ENCODE measurements at regions not wholly inside any gene's neighbourhood (a gene's known extent, or its start where the extent isn't known, plus 50 kb on each side); places are given as distances from the start of the nearest gene placed in this dataset.

DNA sequence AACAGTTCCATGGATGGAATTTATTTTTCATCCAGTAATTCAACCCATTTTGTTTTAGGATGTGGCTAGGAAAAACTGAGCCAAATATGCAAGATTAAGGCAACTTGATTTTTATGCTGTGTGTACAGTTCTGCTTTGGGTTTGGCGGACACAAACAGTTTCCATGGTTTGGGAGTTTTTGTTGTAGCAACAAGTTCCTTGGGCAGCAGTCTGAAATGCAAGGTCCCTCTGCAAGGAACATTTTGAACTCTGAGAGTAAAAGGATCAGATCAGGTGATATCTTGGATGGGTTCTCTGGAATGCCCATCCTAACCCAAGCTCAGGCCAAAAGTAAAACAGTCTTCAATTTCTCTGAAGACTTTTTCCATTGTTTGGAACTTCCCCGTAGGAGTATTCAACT lies 161.2 kb downstream of the TMX1 start:
- Histone ChIP-seq H3K9ac (ENCODE audit: insufficient read depth, low read depth, low read length) (no peak overlapping the region), H3K27ac (ENCODE audit: extremely low read length, insufficient read depth, low read length) (no peak overlapping the region), H2AFZ (ENCODE audit: low read length) (no peak overlapping the region), H3K4me2 (ENCODE audit: low read depth, low read length) (no peak overlapping the region), H3K4me3 (replicated peaks in 1 of 3; ENCODE audit: insufficient read depth in 1 of 3, low read depth in 2 of 3, low read length in 3 of 3) (no peak overlapping the region), H3K4me1 (ENCODE audit: insufficient read depth, low read length) (0 out of 2 replicates have a peak, but pooled peaks cover 1% of the 10 kb centered on the region), H3K9me3 (ENCODE audit: low read length) (no peaks in the 10 kb centered on the region), H3K79me2 (ENCODE audit: insufficient read depth, low read length) (no peaks in the 10 kb centered on the region), H3K36me3 (replicated peaks in 1 of 2; ENCODE audit: control insufficient read depth in 1 of 2, insufficient read depth in 2 of 2, low read length in 2 of 2) (no peaks in the 10 kb centered on the region), H4K20me1 (ENCODE audit: insufficient read depth, low read length) (no peaks in the 10 kb centered on the region), H3K27me3 (ENCODE audit: control insufficient read depth in 1 of 2, insufficient read depth in 2 of 2, low read length in 2 of 2) (peaks cover 0 to 4% of the 10 kb centered on the region in 2 experiments; a peak in 2 of 5 replicates)
- 54% methylated on average over 2 of the region's 2 CpGs for WGBS (ENCODE audit: low lambda C conversion rate)
- intact Hi-C loops (cut with micrococcal nuclease; ENCODE audit: unreplicated experiment) (no loop called here), in situ Hi-C loops (cut with HindIII; ENCODE audit: extremely low pct_ligation_motif_present, low pct_unique_long_range_greater_than_20kb) (no loop called here)
- POLR2A ChIA-PET, result no interaction called here
- no peak for DNase-seq (ENCODE audit: low spot score)
- CTCF ChIA-PET (ENCODE audit: low intra/inter-chr PET ratio, low total read pairs), result no interaction called here
- FAIRE-seq, result no peak
- ATAC-seq, result no peak
- no TSS peak for BruUV-seq (replicated peaks)
- no peak for TF ChIP-seq ARID5B (CRISPR knock-in tag; IDR thresholded peaks at IDR 0.05)
- no peak for TF ChIP-seq SP4 (CRISPR knock-in tag; IDR thresholded peaks at IDR 0.05)
- TF ChIP-seq ZNF574 (CRISPR knock-in tag; IDR thresholded peaks at IDR 0.05), result no peak
- TF ChIP-seq ZFP91 (CRISPR knock-in tag; IDR thresholded peaks at IDR 0.05; ENCODE audit: borderline replicate concordance), result no peak
- TF ChIP-seq ZNF10 (CRISPR knock-in tag; IDR thresholded peaks at IDR 0.05; ENCODE audit: borderline replicate concordance, low read depth), result no peak
- TF ChIP-seq ZKSCAN1 (IDR thresholded peaks at IDR 0.05; ENCODE audit: low read length), result no peak
- no peak for TF ChIP-seq MAFF (IDR thresholded peaks at IDR 0.05; ENCODE audit: low read depth, low read length)
- TF ChIP-seq, protein P1, sequence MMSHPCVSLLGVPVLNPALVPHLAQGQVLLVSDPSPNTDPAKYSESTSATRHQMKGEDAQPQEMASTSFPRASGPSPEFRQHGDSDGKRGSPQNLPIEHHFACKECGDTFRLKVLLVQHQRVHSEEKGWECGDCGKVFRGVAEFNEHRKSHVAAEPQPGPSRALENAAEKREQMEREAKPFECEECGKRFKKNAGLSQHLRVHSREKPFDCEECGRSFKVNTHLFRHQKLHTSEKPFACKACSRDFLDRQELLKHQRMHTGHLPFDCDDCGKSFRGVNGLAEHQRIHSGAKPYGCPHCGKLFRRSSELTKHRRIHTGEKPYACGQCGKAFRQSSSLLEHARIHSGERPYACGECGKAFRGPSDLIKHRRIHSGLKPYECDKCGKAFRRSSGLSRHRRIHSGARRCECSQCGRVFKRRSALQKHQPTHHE (CRISPR knock-in tag; IDR thresholded peaks at IDR 0.05; ENCODE audit: borderline replicate concordance), result no peak
- TF ChIP-seq TARDBP (CRISPR knock-in tag; IDR thresholded peaks at IDR 0.05), result no peak
- no peak for TF ChIP-seq YEATS2 (CRISPR knock-in tag; IDR thresholded peaks at IDR 0.05; ENCODE audit: borderline replicate concordance)
- TF ChIP-seq ZFP36L1 (CRISPR knock-in tag; IDR thresholded peaks at IDR 0.05), result no peak
- no peak for TF ChIP-seq FOXP4 (CRISPR knock-in tag; IDR thresholded peaks at IDR 0.05)
- no peak for TF ChIP-seq ZNF256 (CRISPR knock-in tag; conservative IDR thresholded peaks at IDR 0.05)

Data from HepG2 (cell line).